HG03025 (cell line): ENCODE measurements at regions not wholly inside any gene's neighbourhood (a gene's known extent, or its start where the extent isn't known, plus 50 kb on each side); places are given as distances from the start of the nearest gene placed in this dataset.

Experiments
- ATAC-seq: cut with Tn5 transposase; IDR thresholded peaks from one replicate; pipeline ENCODE4 v1.9.1; 2021; ENCODE audit warnings: mild to moderate bottlenecking, moderate library complexity; ENCODE audit not compliant: unreplicated experiment, low FRiP score

DNA sequence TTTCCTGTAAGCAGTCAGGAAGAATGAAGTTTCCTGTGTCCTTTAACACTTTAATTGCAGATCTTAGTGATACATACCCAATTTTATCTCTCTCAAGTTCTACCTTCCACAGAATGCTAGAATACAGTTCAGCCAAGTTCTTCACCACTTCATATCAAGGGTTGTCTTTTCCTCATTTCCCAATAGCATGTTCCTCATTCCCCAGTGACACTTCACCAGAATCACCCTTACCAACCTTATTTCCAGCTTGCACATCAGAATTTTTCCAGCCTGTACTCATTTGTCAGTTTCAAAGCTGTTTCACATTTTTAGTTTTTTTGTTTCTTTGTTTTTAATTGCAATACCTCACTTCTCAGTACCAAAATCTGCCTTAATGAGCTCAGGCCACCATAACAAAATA lies 126.1 kb downstream of the ESM1 start:
- no peak for ATAC-seq

- ATAC-seq, result no peak
Measured at GRCh38 chr5:54854883-54855581, 130.4 kb downstream of the ESM1 start.

GRCh38 chr5:54852007-54852406 lies 133.4 kb downstream of the ESM1 start:
- no peak for ATAC-seq

DNA sequence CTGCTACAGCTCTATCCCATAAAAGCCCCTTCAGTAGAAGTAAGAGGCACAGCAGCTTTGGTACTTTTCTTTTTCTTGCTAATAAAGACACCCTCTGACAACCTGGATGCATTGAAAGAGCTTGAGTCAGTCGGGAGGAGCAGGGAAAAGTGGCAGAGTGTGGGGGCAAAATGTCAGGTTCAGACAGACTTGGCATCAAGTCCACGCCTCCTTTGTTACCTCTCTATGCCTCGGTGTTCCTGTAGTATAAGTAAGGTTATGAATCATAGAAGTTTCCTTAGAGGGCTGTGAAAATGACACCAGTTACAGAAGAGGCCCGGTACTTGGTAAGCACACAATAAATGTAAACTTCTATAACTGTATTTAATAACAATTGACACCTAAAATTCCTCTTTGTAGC lies 133.9 kb downstream of the ESM1 start:
- ATAC-seq, result no peak

GRCh38 chr5:54848581-54848980 lies 136.8 kb downstream of the ESM1 start:
- ATAC-seq, result no peak

GRCh38 chr5:54845567-54845941 lies 139.8 kb downstream of the ESM1 start:
- no peak for ATAC-seq

DNA sequence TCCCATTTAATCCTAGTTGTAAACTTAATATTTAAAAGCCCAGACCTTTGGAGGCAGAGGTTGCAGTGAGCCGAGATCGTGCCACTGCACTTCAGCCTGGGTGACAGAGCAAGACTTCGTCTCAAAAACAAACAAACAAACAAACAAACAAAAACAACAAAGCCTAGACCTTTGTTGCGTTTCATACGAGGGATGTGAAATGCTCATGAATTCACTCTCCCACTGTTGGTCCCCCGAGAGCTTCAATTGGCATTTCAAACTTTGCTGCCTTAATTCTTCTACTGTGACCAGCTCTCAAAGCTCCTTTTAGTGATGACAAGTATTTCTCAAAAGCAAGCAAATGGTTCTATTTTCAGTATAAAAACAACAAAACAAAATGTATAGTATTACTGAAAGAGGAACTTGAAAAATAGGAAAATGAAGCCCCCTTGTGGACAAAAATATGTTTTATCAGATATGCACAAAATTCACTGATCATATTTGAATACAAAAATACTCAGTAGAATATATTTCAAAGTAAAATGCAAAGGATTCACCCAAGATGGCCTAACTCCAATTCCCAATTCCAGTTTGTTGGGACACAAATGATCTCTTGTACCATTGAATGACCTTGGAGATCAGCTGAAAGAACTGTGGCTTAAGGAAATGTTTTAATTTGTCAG lies 140.4 kb downstream of the ESM1 start:
- no peak for ATAC-seq

- ATAC-seq, result no peak
Measured at GRCh38 chr5:54844266-54844665, 141.1 kb downstream of the ESM1 start.

GRCh38 chr5:54841481-54841880 lies 143.9 kb downstream of the ESM1 start:
- ATAC-seq, result no peak

DNA sequence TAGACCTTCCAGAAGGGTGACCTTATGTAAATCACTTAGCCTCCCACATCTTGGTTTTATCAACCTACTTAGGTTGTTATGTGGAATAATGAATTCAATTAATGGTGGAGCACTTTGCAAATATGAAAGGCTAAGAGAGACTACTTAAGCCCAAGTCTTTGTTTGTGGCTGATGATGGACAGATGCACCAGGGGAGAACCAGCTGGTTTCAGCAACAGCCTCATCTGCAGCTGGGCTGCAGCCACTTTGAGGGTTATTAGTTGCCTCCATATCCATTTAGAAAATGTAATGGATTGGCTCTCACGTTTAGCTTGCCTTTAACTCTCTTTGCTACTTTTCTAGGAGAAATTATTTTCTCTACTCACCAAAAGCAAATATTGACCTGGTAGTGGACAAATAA lies 146.6 kb downstream of the ESM1 start:
- no peak for ATAC-seq

DNA sequence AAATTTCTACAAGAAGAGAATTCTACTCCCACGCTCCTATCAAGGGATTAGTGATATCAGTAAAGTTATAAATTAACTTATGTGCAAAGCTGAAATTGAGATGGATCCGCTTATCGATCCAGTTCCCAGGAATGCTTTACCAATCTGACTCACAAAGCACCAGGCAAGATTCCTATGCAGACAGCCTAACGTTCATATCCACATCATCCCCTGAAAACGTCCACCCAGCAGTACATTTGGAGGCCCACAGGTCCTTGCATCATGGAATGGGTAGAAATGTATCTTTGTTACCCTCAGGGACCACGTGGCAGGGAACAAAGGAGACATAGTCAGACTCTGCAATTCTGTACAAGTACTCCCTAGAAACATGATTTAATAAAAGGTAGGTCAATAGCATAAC lies 147.4 kb downstream of the ESM1 start:
- ATAC-seq, result no peak

GRCh38 chr5:54837093-54837492 lies 148.3 kb downstream of the ESM1 start:
- ATAC-seq, result no peak

GRCh38 chr5:54835647-54836046 lies 149.7 kb downstream of the ESM1 start:
- no peak for ATAC-seq

DNA sequence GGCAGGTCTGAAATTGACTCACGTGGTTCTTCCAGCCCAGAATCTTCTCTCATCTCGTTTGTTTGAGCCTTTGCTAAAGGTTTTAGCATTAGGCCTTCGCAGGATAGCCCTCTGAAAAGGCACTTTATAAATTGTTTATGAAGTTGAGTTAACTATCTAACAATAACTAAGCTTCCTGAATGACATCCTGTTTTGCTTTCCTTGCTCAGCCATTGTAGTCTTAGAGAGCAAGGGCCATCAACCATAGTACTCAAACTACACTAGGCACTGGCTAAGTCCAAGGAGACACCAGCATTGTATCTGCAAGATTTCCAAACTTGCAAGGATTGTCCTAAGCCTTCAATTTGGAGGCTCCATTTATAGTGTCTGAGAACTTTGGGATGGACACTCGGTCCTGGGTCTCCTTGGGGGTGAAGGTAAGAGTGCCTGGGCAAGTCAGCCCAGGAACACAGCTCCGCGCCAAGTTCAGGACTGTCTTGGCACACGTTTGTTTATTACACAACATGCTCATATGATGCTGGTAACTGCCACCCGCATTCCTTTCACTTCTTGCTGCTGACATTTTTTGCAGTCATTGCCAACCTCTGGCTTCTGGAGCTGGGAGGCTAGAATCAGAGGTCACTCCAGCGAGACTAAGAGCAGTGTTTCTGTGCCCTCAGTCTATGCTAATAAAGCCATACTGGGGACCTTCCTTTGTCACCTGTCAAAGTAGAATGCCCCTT lies 151.1 kb downstream of the ESM1 start:
- no peak for ATAC-seq

GRCh38 chr5:54833590-54833989 lies 151.8 kb downstream of the ESM1 start:
- no peak for ATAC-seq

DNA sequence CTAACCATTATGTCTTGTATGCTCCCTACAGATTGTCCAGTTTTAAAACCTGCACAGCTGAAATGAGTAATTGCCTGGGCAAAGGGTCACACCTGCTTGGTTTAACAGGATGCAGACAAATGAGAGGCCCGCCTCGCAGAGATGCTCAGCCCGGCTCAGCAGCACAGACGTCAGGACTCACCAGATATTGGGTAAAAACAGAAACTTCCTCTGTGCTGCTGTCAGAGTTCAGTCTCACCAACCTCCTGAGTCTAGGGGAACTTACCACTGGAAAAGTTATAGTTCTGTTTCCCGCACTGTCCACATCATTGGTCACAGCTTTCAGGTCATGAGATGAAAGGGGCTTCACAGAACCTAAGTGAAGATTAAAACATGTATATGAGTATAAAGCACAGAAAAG lies 152.5 kb downstream of the ESM1 start:
- ATAC-seq, result no peak

GRCh38 chr5:54832045-54832444 lies 153.3 kb downstream of the ESM1 start:
- no peak for ATAC-seq

DNA sequence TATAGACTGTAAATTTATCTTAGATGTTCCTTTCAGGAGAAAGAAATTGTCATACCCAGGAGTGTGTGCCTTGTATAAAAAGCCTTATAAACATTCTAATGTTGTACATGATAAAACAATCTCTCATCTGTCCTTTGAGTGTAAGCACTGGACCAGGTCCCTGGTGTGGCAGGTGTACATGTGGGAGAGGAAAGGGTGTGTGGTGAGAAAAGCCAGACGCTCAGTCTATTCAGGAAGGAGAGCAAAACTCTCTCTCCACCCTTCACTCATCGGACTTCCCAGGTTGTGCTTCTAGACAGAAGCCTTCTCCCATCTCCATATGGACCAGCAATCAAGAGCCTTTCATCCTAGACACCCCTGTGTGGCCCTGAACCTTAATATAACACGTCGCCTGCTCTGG lies 154.2 kb downstream of the ESM1 start:
- ATAC-seq, result no peak

GRCh38 chr5:54829676-54830535 lies 155.5 kb downstream of the ESM1 start:
- no peak for ATAC-seq

- no peak for ATAC-seq
Measured at GRCh38 chr5:54829102-54829501, 156.3 kb downstream of the ESM1 start.

GRCh38 chr5:54828151-54828550 lies 157.2 kb downstream of the ESM1 start:
- ATAC-seq, result no peak
